IMR-90 (cell line): ENCODE measurements at regions not wholly inside any gene's neighbourhood (a gene's known extent, or its start where the extent isn't known, plus 50 kb on each side); places are given as distances from the start of the nearest gene placed in this dataset.

Experiments
- ATAC-seq: fragments of 200-7000 bp; cut with Tn5 transposase; 2 replicates; pipeline ENCODE4 v1.9.1; 2020; ENCODE audit warnings: low read depth, mild to moderate bottlenecking, moderate library complexity
- BruUV-seq: library from RNA; stranded (reverse); fragments of 400-500 nt; replicated peaks from 2 replicates; lab custom pipeline; 2021; lab: Mats Ljungman, UMichigan
- CTCF ChIA-PET: fragments of 300-600 bp; formaldehyde crosslinking; extraction: SDS; loops from one replicate; lab custom pipeline; 2021; ENCODE audit warnings: antibody characterized with exemption; lab: Yijun Ruan, JAX
- POLR2A ChIA-PET: fragments of 300-600 bp; sonication (Branson Sonifier 250); formaldehyde crosslinking; loops from one replicate; lab custom pipeline; 2022; ENCODE audit warnings: antibody characterized with exemption; ENCODE audit not compliant: unreplicated experiment; lab: Charles Lee
- DNase-seq: peaks from one replicate; pipeline ENCODE4 v3.0.0; 2013
- H2AFZ ChIP-seq: replicated peaks from 2 replicates; pipeline ENCODE3; 2013; ENCODE audit warnings: low read length, mild to moderate bottlenecking; ENCODE audit not compliant: poor library complexity
- H2AK5ac ChIP-seq: 2 replicates; pipeline ENCODE4 v1.6.1; 2013; ENCODE audit warnings: low read depth, low read length, inconsistent platforms
- H2AK9ac ChIP-seq: replicated peaks from 2 replicates; pipeline ENCODE3; 2013; ENCODE audit warnings: mild to moderate bottlenecking, low read depth, low read length, moderate library complexity; ENCODE audit not compliant: poor library complexity
- H2BK120ac ChIP-seq: 2 replicates; pipeline ENCODE4 v1.6.1; 2013; ENCODE audit warnings: low read depth, low read length, inconsistent platforms
- H2BK15ac ChIP-seq: 3 replicates; pipeline ENCODE4 v1.6.1; 2013; ENCODE audit warnings: low read depth, low read length, inconsistent platforms
- H2BK20ac ChIP-seq: 2 replicates; pipeline ENCODE4 v1.6.1; 2013; ENCODE audit warnings: low read depth, mild to moderate bottlenecking, inconsistent platforms, low read length, moderate library complexity
- H2BK5ac ChIP-seq: 2 replicates; pipeline ENCODE4 v1.6.1; 2013; ENCODE audit warnings: mild to moderate bottlenecking, low read depth, low read length, inconsistent platforms; ENCODE audit not compliant: poor library complexity, severe bottlenecking
- H3K14ac ChIP-seq: replicated peaks from 2 replicates; pipeline ENCODE4 v1.6.1; 2013; ENCODE audit warnings: low read depth, low read length, inconsistent platforms
- H3K18ac ChIP-seq: 2 replicates; pipeline ENCODE4 v1.6.1; 2013; ENCODE audit warnings: low read depth, low read length, control low read depth
- H3K23ac ChIP-seq: 2 replicates; pipeline ENCODE4 v1.6.1; 2013; ENCODE audit warnings: low read depth, low read length, inconsistent platforms
- H3K27ac ChIP-seq: 2 replicates; pipeline ENCODE4 v1.5.1; 2013; ENCODE audit warnings: mild to moderate bottlenecking, control low read depth, low read length; ENCODE audit not compliant: insufficient read depth
- H3K27me3 ChIP-seq: 2 replicates; pipeline ENCODE4 v1.6.1; 2013; ENCODE audit warnings: low read length; ENCODE audit not compliant: control insufficient read depth, insufficient read depth
- H3K36me3 ChIP-seq: 2 replicates; pipeline ENCODE4 v1.6.1; 2013; ENCODE audit warnings: low read length, mixed read lengths; ENCODE audit not compliant: control insufficient read depth, insufficient read depth
- H3K4ac ChIP-seq: 2 replicates; pipeline ENCODE4 v1.6.1; 2013; ENCODE audit warnings: low read depth, low read length, inconsistent platforms
- H3K4me1 ChIP-seq: 2 replicates; pipeline ENCODE4 v1.6.1; 2013; ENCODE audit warnings: low read length, mixed read lengths; ENCODE audit not compliant: control insufficient read depth, insufficient read depth
- H3K4me2 ChIP-seq: 2 replicates; pipeline ENCODE4 v1.6.1; 2013; ENCODE audit warnings: low read depth, mild to moderate bottlenecking, control low read depth, low read length, moderate library complexity
- H3K4me3 ChIP-seq: 2 replicates; pipeline ENCODE4 v1.5.1; 2013; ENCODE audit warnings: low read depth, mild to moderate bottlenecking, control low read depth, low read length, moderate library complexity; ENCODE audit not compliant: insufficient read depth
- H3K56ac ChIP-seq: 2 replicates; pipeline ENCODE4 v1.6.1; 2013; ENCODE audit warnings: low read length, inconsistent platforms; ENCODE audit not compliant: insufficient read depth; ENCODE audit errors: extremely low read depth
- H3K79me1 ChIP-seq, 2 experiments: 2 replicates each; pipeline ENCODE4 v1.6.1; 2013; ENCODE audit warnings: low read length in 2 of 2, inconsistent platforms in 1 of 2, low read depth in 1 of 2
- H3K9ac ChIP-seq: 2 replicates; pipeline ENCODE4 v1.6.1; 2013; ENCODE audit warnings: low read depth, low read length, control low read depth
- H3K9me1 ChIP-seq: 2 replicates; pipeline ENCODE4 v1.6.1; 2013; ENCODE audit warnings: low read length, inconsistent platforms; ENCODE audit not compliant: insufficient read depth
- H3K9me3 ChIP-seq: 2 replicates; pipeline ENCODE4 v1.6.1; 2013; ENCODE audit warnings: low read length; ENCODE audit not compliant: control insufficient read depth, insufficient read depth
- H4K20me1 ChIP-seq: 2 replicates; pipeline ENCODE4 v1.6.1; 2013; ENCODE audit warnings: low read length, inconsistent platforms; ENCODE audit not compliant: insufficient read depth
- H4K5ac ChIP-seq: 2 replicates; pipeline ENCODE4 v1.6.1; 2013; ENCODE audit warnings: mild to moderate bottlenecking, low read depth, low read length, control low read depth
- H4K8ac ChIP-seq, 2 experiments: 2 replicates each; pipeline ENCODE4 v1.6.1; 2013; ENCODE audit warnings: low read depth in 2 of 2, low read length in 2 of 2, control low read depth in 1 of 2, inconsistent platforms in 1 of 2
- H4K91ac ChIP-seq: 2 replicates; pipeline ENCODE4 v1.6.1; 2013; ENCODE audit warnings: low read depth, low read length, inconsistent platforms; ENCODE audit not compliant: insufficient read depth
- CEBPB ChIP-seq: IDR thresholded peaks from 2 replicates; pipeline ENCODE4 v1.6.1; 2012; ENCODE audit warnings: low read depth, low read length, improper control_type of control experiment
- CHD1 ChIP-seq: IDR thresholded peaks from 2 replicates; pipeline ENCODE4 v1.6.1; 2012; ENCODE audit warnings: low read depth, low read length, improper control_type of control experiment
- MAFK ChIP-seq: IDR thresholded peaks from 2 replicates; pipeline ENCODE4 v1.6.1; 2012; ENCODE audit warnings: low read depth, low read length, improper control_type of control experiment
- RFX5 ChIP-seq: IDR thresholded peaks from 2 replicates; pipeline ENCODE4 v1.8.0; 2012; ENCODE audit warnings: low read depth, mild to moderate bottlenecking, low read length, moderate library complexity
- USF2 ChIP-seq: fragments of 150-350 bp; IDR thresholded peaks from 2 replicates; pipeline ENCODE4 v1.6.1; 2017; ENCODE audit warnings: mild to moderate bottlenecking, antibody characterized with exemption, low read length, low read depth
- WGBS, 2 experiments: methylation state at CpG; one replicate each; pipeline versions ENCODE4 v1.1.5 to v1.1.7; 2013; ENCODE audit warnings: missing lambda C conversion rate in 2 of 2; ENCODE audit not compliant: insufficient read length in 1 of 2; ENCODE audit errors: extremely low coverage in 2 of 2; 5-methylcytosine and 5-hydroxymethylcytosine counted together
- dilution Hi-C: fragments of 300-500 bp; cut with HindIII; formaldehyde crosslinking; loops from one replicate; pipeline ENCODE4 v1.14.3; 2018; ENCODE audit warnings: low sequenced_read_pairs; ENCODE audit not compliant: unreplicated experiment
- in situ Hi-C: fragments of 300-500 bp; cut with MboI; formaldehyde crosslinking; loops from 3 replicates; pipeline ENCODE4 v1.14.3; 2019; ENCODE audit warnings: low sequenced_read_pairs, inconsistent platforms, mixed read lengths
- intact Hi-C: fragments of 100-400 bp; cut with micrococcal nuclease; formaldehyde crosslinking; loops from 2 replicates; pipeline ENCODE4 v1.10.0; 2022

GRCh38 chr11:134564472-134565200 is 152.6 kb upstream of the B3GAT1 start:
- Histone ChIP-seq H3K4me2 (no peak overlapping the region), H3K56ac (no peak overlapping the region), H3K9ac (no peak overlapping the region), H2AK5ac (no peak overlapping the region), H2AK9ac (no peak overlapping the region), H3K23ac (no peak overlapping the region), H2BK120ac (no peak overlapping the region), H2BK20ac (no peak overlapping the region), H3K27ac (no peak overlapping the region), H3K18ac (no peak overlapping the region), H4K91ac (no peak overlapping the region), H2AFZ (no peak overlapping the region), H3K27me3 (no peaks in the 10 kb centered on the region), H3K9me1 (no peaks in the 10 kb centered on the region), H2BK15ac (no peak overlapping the region), H4K5ac (no peak overlapping the region), H2BK5ac (no peak overlapping the region), H3K4me3 (no peak overlapping the region), H4K8ac (no peak overlapping the region), H3K4ac (no peak overlapping the region), H4K20me1 (no peaks in the 10 kb centered on the region), H3K4me1 (no peaks in the 10 kb centered on the region), H3K79me1 (no peaks in the 10 kb centered on the region), H3K9me3 (peaks cover 34% of the 10 kb centered on the region), H3K14ac (no peak overlapping the region), H3K36me3 (no peaks in the 10 kb centered on the region)
- dilution Hi-C loops (no loop called here), intact Hi-C loops (no loop called here), in situ Hi-C loops (no loop called here)
- BruUV-seq: no TSS peak
- ChIA-PET POLR2A (no interaction called here), CTCF (no interaction called here)
- ATAC-seq (no peak), DNase-seq (no peak)
- 17% methylated on average over 1 of the region's 6 CpGs; no CpG with 5 or more reads in 1 of the 2 experiments for WGBS, 2 experiments
- no peak for TF ChIP-seq USF2
- no peak for TF ChIP-seq RFX5
- TF ChIP-seq CEBPB: no peak
- TF ChIP-seq CHD1: no peak
- no peak for TF ChIP-seq MAFK
